NCI-H1092 treated with DMSO at 0.1 percent for 48 hours (cell line): ENCODE measurements at regions not wholly inside any gene's neighbourhood (a gene's known extent, or its start where the extent isn't known, plus 50 kb on each side); places are given as distances from the start of the nearest gene placed in this dataset.

Source experiments
- DNase-seq: peaks from one replicate; lab custom pipeline; 2025; lab: John Stamatoyannopoulos, UW

DNA sequence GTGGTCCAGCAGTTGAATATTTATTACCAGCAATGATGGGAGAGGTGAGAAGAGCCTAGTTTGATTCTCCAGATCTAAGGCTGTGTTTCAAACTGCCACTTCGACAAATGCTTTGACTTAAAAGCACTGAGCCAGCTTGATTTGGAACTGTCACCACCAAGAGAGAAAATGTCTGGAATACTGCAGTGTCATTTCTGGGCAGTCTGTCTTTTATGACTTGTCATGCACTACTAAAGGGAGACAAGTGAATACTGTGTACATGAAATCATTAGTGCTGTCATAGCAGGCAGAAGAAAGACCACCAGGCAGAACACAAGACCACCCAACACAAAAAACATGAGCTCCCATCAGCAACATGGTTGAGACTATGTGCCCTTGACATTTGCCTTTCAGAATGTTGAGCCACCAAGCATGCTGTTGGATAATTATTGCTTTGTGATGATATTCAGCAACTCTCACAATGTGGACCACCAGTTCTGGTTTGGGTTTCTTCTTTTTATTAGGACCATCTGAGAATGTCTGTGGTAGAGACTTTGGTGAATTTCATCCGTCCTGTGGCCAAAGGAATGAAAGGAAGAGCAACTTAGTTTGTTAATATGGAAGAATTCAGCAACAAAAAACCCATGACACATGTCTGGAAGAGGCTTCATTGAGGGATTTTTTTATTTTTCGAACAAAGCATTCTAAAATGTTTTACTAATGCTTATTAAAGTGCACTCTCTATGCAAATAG lies 125.8 kb downstream of the NTMT2 start:
- no peak for DNase-seq

DNA sequence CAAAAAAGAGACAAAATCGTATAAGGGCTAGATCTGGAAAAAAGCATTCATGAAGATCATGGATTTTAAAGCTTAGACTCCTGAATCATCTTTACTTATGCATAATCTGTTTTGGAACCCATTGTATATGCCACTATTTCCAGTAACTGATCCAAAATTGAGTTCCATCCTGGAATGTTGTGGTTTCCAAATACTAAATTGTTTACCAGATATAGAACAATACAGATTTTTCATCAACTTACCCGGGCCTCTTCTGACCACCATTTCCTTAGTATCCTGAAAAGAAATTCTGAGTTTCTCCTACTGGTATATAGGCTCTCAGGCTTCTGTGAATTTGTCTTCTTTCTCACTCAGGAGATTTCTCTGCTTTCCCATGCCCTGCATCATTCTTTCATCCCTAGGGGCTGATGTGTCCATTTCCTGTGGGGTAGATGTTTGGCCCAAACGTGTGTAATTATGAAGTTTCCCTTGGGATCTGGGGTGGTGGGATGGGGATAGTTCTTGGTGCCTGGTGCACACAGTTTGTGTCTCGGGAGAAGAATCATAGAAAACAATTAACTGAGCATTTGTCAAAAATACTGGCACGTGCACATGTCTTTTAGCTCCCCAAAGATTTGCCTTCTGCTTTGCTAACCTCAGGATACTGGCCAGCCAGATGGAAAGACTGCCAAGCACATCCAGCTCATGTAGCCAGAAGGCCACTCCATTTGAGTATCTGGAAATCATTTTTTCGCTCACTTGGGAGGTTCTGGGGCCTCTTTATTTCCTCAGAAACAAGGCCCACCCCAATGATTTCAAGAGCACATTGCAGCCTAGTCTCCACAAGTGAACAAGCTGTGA lies 127.8 kb downstream of the NTMT2 start:
- no peak for DNase-seq

DNA sequence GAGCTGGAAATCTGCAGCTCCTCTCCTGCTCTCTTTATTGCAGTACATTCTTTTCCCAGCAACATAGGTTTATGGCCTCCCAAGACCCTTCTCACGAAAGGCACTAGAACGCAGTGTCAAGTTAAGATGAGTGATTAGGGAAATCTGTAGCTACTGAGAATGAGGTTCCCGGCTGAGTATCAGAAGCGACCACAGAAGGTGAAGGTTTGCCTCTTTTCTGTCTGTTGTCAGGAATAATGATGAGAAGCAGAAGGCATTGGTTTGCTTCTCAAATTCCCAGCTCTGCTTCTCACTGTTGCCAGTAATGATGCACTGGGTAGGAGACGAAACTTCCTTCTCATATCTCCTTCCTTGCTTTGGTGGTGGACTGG lies 128.4 kb downstream of the NTMT2 start:
- DNase-seq: no peak

DNA sequence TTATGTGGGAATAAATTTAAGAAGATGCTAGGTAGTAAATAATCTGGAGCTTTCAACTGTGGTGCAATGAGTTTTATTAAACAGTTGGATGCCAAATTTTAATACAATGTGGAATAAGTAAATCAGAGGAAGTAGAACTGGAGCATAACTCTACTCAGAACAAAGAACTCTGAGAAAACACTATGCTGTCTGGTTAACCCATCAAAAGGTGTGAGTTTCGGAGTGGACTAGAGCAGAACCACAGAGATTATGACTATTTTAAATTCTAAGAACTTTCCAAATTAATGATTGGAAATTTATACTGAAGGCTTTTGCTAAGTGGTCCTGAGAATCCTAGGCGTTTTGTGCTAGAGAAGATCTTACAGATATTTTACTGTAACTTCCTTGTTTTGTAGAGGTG lies 132.2 kb downstream of the NTMT2 start:
- no peak for DNase-seq

DNA sequence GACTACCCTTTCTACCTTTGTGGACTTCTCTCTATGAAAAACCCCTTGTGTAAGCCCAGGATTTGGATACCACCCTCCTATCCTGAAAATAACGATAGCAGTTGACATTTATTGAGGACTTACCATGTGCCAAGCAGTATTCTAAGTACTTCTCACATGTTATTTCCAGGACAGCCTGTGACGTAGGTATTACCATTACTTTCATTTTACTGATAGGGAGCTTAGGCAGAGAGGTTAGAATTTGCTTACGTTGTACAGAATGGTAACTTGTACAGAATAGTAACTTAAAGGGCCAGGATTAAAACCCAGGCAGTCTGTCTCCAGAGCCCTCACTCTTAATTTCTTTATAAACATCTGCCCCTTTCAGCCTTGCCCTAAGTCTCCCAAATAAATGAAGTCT lies 138.3 kb downstream of the NTMT2 start:
- DNase-seq: no peak

DNA sequence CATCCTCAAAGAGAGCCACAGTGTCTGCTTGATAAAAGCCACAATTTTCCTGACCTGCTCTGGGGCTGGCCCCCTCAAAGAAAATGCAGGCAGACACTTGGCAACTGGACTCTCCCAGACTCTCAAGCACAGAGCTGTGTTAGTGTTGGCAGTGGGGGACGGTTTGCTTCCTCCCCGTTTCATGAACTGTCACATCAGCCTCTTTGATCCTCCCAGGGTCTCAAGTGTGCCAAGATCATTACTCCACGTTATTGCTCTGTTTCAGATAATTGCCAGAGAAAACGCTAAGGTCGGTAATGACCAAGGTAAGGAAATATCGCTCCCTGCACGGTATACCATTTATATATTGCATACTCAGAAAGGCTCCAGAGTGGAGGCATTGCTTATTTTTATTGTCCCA lies 138.8 kb downstream of the NTMT2 start:
- DNase-seq: peak; percentile 83

DNA sequence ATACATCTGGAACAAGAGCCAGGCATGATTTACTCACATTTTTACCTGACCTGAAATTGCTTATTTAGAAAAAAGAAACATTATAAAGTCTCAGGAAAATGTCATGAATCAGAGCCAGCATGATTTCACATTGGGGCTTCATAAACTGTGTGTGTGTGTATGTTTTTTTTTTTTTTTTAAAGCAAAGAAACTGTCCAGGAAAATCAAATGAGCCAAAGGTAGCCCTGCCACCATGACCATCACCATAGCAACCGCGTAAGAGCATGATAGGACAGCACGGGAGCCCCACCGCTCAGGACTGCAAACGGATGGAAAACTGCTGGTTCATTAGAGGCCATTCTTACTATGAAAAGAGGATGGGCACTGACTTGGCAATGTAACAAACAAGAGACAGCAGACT lies 139.2 kb downstream of the NTMT2 start:
- DNase-seq: peak; percentile 92

DNA sequence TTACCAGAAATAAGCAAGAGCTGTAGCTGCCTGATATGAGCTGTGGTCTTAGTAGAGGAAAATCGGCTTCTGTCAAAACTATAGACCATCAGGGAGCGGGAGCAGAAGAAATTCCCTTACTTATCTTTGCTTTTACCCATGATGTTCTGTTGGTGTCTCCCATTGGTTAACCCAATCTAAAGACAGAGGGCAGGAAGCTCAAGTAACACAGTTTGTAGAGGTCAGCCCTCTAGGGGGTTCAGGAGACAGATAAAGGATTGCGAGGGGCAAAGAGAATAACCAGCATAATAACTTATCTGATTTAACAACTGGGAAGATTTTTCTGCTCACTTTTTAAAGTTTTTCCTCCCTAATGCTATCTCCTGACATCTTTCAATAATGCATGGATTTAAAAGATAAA lies 142.4 kb downstream of the NTMT2 start:
- no peak for DNase-seq

DNA sequence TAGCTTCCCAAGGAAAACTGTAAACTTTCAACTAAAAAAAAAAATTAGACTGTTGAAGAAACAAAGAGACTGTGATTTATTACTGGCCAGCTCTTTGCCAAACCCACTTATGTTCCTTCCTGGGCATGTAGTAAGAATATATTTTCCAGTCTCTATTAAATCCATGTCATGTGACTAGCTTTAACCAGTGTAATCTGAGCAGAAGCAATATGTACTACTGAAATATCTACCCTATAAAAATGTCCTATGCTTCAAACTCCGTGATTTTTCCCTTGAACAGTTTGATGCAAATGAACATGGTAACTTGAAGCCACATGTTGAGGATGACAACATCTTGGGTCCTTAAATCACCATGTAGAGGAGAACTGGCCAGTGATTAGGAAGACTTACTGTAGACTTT lies 144.5 kb downstream of the NTMT2 start:
- DNase-seq: no peak

DNA sequence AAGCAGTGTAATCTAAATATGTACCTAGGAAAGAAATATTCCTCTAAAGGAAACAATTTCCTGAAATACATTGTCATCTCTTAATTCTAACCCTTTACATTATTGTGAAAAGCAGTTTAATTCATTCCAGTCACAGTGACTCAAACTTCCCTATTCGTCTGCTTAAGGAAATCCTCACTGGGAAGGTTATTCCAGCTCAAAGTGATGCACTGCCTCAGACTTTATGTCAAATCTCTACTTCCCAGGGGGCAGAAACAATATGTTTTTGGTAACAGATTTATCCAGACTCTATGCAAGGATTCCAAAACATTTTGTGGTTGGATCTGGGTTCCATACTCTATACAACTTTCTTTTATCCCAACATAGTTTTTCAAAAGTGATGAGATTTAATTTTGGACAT lies 145.2 kb downstream of the NTMT2 start:
- no peak for DNase-seq

DNA sequence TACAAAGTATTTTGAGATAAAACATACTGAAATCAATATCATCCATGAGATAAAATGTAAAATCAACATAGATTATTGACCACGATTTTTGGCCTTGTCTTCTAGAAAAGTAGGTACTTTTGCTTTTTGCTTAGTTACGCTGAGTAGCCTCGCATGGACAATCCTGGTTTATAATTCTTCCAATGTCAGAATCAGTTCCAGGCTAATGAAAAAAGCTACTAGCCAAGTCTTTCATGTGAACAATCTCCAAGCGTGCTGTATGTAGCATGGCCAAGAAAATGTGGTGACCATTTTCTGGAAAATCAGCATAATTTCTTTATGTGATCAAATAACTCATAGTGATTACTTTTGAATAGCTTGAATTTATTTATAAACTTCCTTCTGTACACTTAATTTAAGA lies 145.8 kb downstream of the NTMT2 start:
- no peak for DNase-seq

DNA sequence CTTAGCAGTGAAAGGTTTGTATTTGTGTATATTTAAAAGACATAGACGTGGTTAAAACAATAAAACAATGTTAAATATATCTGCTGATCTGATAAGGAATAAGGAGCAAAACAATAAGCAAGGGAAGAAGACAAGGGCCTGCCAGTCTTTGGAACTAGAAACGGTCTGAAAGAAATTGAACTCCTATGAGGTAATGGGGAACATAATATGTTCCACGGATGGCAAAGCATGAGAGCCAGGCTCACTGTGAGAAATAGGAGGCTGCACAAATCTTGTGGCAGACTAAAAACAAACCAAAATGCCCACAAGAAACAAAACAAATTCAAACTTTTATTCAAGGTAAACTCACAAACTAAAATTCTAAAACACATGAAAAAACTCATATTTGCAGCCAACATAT lies 150.5 kb downstream of the NTMT2 start:
- no peak for DNase-seq

DNA sequence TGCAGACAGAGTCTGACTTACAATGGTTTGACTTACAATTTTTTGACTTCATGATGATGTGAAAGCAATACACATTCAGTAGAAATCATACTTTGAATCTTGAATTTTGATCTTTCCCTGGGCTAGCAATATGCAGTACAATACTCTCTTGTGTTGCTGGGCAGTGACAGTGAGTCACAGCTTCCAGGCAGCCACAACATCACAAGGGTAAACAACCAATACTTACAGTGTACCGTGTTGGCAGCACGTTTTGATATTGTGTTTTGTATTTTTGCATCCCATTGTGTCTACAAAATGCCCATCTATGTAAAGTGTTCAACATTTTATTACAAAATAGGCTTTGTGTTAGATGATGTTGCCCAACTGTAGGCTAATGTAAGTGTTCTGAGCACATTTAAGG lies 150.9 kb downstream of the NTMT2 start:
- no peak for DNase-seq

DNA sequence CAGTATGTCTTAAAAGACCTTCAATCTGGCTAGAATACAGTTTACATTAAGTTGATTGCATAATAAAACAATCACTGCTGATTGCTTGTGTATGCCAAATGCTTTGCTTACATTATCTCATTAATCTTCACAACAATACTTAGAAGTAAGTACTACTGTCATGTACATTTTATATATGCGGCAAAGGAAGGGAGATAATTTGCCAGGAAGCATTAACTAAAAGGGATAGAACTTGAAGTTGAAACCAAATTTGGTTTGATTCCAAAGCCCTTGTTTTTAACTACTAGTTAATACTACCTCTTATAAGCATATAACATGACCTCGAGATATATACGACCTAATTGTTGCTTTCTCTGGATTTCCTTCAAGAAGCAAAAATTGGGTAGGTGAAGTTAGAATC lies 155.8 kb downstream of the NTMT2 start:
- DNase-seq: no peak

DNA sequence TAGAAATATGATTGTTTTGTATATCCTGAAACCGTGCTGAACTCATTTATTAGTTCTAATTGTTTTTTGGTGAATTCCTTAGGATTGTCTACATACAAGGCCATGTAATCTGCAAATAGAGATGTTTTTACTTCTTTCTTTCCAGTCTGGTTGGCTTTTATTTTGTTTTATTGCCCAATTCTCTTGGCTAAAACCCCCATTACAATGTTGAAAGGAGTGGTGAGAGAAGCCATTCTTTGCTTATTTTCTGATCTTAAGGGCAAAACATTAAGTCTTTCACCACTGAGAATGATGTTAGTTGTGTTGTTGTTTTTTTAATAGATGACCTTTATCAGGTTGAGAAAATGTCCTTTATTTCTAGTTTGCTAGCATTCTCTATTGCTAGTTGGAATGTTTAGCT lies 157.3 kb downstream of the NTMT2 start:
- no peak for DNase-seq

DNA sequence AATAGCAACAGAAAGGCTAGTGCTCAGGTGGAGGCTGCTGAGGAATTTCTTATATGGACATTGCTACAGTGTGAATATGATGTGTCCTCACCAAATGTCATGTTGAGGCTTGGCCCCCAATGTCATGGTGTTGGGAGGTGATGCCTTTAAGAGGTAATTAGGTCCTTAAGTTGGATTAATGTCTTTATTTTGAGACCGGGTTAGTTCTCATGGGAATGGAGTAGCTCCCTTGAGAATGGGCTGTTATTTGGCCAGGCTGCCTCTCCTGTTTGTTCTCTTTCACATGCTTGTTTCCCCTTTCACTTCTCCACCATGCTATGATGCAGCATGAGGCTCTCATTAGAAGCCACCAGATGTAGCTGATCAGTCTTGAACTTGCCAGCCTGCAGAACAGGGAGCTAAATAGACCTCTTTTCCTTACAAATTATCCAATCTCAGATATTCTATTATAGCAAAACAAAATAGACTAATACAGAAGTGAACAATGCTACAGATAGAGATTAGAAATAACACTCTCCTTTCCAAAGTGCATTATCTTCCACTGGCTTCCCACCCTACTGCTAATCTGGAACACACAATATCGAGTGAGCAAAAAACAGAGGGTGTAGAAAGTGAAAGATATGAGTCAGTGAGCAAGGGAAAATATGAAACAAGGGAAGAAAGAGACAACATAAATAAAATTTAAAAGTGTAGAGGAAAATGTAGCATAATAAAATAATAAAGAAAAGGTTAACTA lies 160.2 kb downstream of the NTMT2 start:
- DNase-seq: no peak

DNA sequence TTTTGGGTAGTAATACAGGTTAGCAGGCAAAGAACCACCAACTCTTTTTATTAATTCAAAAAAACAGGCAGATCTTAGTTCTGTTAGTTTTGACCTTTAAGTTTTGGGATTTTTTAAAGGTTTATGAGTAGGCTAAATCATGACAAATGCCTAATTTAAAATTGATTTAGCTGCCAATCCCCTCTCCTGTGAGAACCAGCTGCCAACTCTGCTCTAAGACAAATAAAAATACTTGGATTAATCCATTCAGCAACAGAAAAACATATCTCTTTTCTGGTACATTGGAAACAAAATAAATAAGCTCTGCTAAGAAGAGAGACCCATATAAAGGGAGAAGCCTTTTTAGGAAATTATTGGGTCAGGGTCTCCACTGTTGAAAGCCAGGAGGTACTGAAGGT lies 160.8 kb downstream of the NTMT2 start:
- no peak for DNase-seq

DNA sequence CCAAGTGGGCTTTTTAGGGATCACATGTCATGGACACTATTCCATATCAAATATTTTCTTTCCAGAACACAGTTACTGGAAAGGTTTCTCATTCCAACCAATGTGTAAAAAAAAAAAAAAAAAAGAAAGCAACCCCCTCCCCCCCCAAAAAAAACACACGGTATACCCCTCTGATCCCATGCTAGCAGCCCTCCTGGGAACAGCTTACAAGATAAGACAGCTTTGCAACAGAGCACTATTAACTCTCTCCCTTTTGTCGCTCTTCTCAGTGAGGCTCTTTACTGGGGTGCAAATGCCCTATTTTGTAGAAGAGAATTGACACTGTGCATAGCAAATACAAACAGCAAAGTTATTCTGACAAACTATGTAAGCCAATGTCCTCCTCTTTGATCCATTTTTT lies 161.2 kb downstream of the NTMT2 start:
- no peak for DNase-seq

DNA sequence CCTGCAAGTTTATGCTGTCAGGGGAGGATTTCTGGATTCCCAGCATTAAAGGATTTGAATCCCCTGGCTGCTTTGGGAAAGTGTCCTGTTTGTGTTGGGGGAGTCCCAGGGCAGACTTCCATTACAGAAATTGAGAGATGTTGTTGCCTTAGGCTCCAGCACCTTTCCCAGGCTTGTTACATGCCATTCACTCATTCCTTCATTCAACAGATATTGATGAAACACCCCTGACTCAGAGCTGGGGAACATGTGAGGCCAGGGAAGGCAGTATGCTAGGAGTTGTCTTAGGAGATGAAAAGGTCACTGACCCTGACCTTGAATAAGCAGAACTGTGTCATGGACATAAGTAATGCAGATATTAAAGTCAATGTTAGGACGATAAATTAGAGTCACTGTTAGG lies 161.7 kb downstream of the NTMT2 start:
- no peak for DNase-seq

DNA sequence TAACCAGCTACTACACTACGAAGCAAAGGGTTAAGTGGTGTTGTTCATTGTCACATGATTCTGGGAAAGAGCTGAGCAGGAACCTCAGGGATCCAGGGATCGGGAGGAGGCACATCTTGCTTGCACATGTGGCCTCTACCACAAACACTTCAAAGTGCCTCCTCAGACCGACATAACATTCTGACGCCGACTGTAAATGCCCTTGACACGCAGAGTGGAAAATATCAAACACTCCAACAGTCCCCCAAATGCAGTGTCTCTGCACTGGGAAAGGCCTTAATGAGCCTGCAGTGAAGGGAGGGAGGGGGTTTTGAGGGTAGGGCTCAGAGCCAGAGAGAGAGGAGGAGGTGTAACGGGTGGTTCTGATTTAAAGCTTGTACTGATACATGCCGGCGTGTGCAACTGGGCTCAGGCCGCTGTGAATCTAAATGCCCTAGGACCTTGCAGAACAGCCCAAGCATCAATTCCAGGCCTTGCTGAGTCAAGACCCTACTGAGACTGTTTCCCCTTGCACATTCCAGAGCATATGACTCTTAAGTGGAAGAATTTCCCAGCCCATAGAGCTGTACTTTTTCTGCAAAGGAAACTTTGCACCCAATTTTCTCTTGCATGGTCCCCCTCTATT lies 163.7 kb downstream of the NTMT2 start:
- DNase-seq: no peak

DNA sequence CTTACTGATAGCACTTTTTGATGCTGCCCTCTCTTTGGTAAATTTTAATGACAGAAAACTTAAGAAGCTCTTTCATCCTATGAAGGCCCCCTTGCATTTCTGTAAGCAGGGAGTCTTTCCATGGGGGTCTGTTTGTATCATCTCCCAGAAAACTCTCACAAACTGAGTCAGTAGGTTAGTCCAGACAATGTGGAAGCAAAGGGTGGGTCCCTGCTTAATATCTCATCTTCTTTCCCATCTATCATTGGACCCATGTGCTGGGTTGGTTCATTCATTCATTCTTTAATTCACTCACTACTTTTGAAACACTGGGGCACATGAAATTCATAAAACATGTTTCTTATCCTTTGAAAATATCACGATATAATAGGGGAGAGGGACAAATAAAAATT lies 164.3 kb downstream of the NTMT2 start:
- no peak for DNase-seq

DNA sequence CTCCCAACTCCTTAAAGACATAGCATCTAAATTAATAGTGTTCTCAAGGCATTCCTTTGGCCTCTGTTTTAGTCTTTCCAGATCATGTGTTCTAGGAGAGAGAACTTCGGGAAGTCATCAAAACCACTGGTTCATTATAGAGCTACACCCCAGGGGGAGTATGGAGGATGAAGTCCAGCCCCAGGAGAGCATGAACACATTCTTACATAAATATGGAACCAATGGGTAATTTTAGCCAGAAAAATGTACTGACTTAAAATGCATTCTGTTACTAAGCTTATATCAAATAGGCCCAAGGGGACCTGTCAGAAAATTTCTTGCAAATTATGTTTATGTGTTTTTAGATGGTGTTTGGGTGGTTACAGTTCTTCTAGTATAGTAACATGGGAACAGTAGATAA lies 165.2 kb downstream of the NTMT2 start:
- no peak for DNase-seq

DNA sequence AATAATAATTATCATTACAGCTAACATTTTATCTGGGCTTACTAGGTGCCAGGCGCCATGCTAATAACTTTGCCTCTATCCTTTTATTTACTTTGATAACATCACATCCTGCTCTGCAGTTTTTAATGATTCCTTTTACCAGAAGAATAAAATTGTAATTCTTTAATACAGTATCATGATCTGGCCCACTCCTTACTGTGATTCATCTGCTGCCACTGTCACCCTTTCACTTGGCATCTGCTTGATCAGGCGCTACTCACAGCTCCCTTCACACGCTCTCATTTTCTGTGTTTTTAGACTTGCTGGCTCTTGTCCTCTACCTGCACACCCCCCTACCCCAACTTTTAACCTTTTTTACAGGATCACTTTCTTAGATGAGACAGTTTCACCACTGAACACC lies 167.5 kb downstream of the NTMT2 start:
- no peak for DNase-seq
